Panc1 (cell line): ENCODE measurements at regions not wholly inside any gene's neighbourhood (a gene's known extent, or its start where the extent isn't known, plus 50 kb on each side); places are given as distances from the start of the nearest gene placed in this dataset.
A peak's percentile ranks its signal among the peaks of the same experiment; 100 is the strongest.

ENCODE experiments used
- ATAC-seq: fragments of 200-7000 bp; cut with Tn5 transposase; 2 replicates; pipeline ENCODE4 v1.9.1; 2020; ENCODE audit warnings: mild to moderate bottlenecking, moderate library complexity
- BruUV-seq: library from RNA; stranded (reverse); fragments of 400-500 nt; replicated peaks from 2 replicates; lab custom pipeline; 2021; lab: Mats Ljungman, UMichigan
- CTCF ChIA-PET: fragments of 300-600 bp; sonication (Branson Sonifier 250); formaldehyde crosslinking; loops from one replicate; lab custom pipeline; 2022; ENCODE audit warnings: antibody characterized with exemption; lab: Charles Lee
- POLR2A ChIA-PET: fragments of 300-600 bp; sonication (Branson Sonifier 250); formaldehyde crosslinking; loops from one replicate; lab custom pipeline; 2022; ENCODE audit warnings: antibody characterized with exemption; lab: Charles Lee
- DNase-seq: peaks from one replicate; pipeline ENCODE4 v3.0.0-alpha.2; 2010; ENCODE audit warnings: low read depth, low spot score
- H3K27ac ChIP-seq: 2 replicates; pipeline ENCODE4 v1.5.1; 2011; ENCODE audit warnings: mild to moderate bottlenecking, low read length, inconsistent platforms
- H3K27me3 ChIP-seq: fragments of 200-500 bp; sonication (Bioruptor generic); 2 replicates; pipeline ENCODE4 v1.6.0; 2014; ENCODE audit warnings: low read length, inconsistent platforms; ENCODE audit not compliant: control insufficient read depth, insufficient read depth
- H3K36me3 ChIP-seq: fragments of 200-500 bp; sonication (Bioruptor generic); 2 replicates; pipeline ENCODE4 v1.5.1; 2014; ENCODE audit warnings: inconsistent platforms, mild to moderate bottlenecking, low read length, moderate library complexity; ENCODE audit not compliant: control insufficient read depth, insufficient read depth
- H3K4me1 ChIP-seq: 2 replicates; pipeline ENCODE4 v1.5.1; 2011; ENCODE audit warnings: inconsistent platforms, mild to moderate bottlenecking, low read length, moderate library complexity; ENCODE audit not compliant: control insufficient read depth, insufficient read depth
- H3K4me3 ChIP-seq, 2 experiments: 2 replicates each; pipeline ENCODE4 v1.5.1; 2011 to 2012; ENCODE audit warnings: low read depth in 2 of 2, low read length in 2 of 2, mild to moderate bottlenecking in 2 of 2, inconsistent platforms in 1 of 2, moderate library complexity in 1 of 2
- H3K9me3 ChIP-seq: fragments of 200-500 bp; sonication (Bioruptor generic); 2 replicates; pipeline ENCODE4 v1.5.1; 2014; ENCODE audit warnings: low read depth, mild to moderate bottlenecking, inconsistent platforms, low read length, moderate library complexity; ENCODE audit not compliant: control insufficient read depth, insufficient read depth
- CTCF ChIP-seq: fragments of 450-650 bp; IDR thresholded peaks from 2 replicates; pipeline ENCODE4 v1.5.1; 2017; ENCODE audit warnings: mild to moderate bottlenecking
- POLR2AphosphoS5 ChIP-seq: IDR thresholded peaks from 2 replicates; pipeline ENCODE4 v1.6.1; 2012; ENCODE audit warnings: mild to moderate bottlenecking, low read depth, low read length, moderate library complexity
- REST ChIP-seq, 2 experiments: IDR thresholded peaks; 2 replicates each; pipeline ENCODE4 v1.6.1; 2011 to 2012; ENCODE audit warnings: low read depth in 2 of 2, control low read depth in 1 of 2, low read length in 1 of 2, mild to moderate bottlenecking in 1 of 2, moderate library complexity in 1 of 2; ENCODE audit not compliant: insufficient read depth in 1 of 2
- SIN3A ChIP-seq: IDR thresholded peaks from 2 replicates; pipeline ENCODE4 v1.6.1; 2012; ENCODE audit warnings: low read depth, mild to moderate bottlenecking, low read length, moderate library complexity, borderline replicate concordance; ENCODE audit not compliant: insufficient read depth
- TCF7L2 ChIP-seq: IDR thresholded peaks from 2 replicates; pipeline ENCODE4 v1.6.1; 2011; ENCODE audit warnings: mild to moderate bottlenecking, low read depth, low read length, inconsistent platforms
- in situ Hi-C: cut with HindIII; loops from 2 replicates; pipeline ENCODE4 v1.10.0; 2016; ENCODE audit warnings: low sequenced_read_pairs, low pct_unique_long_range_greater_than_20kb
- intact Hi-C: fragments of 100-400 bp; cut with micrococcal nuclease; formaldehyde crosslinking; loops from one replicate; pipeline ENCODE4 v1.10.0; 2022; ENCODE audit not compliant: unreplicated experiment

GRCh38 chr3:150292891-150293290, 115.2 kb upstream of the TSC22D2 start:
- POLR2A ChIA-PET, result interaction anchor here (0.7 kb wide), 1 partner anchor 104 kb away, joined by 3 read pairs; no protein-coding TSS in a partner anchor
- intact Hi-C loops, result no loop called here

GRCh38 chr3:150291515-150291914, 116.6 kb upstream of the TSC22D2 start:
- ATAC-seq, result no peak
- ChIA-PET POLR2A (interaction anchor here (0.6 kb wide), 1 partner anchor 47 kb away, joined by 4 read pairs; no protein-coding TSS in a partner anchor), CTCF (no interaction called here)
- Histone ChIP-seq H3K4me3 (no peak overlapping the region), H3K4me1 (no peaks in the 10 kb centered on the region), H3K9me3 (peaks cover 6% of the 10 kb centered on the region; the same call in 1 of the 2 replicates), H3K36me3 (no peaks in the 10 kb centered on the region), H3K27ac (no peak overlapping the region), H3K27me3 (no peaks in the 10 kb centered on the region)
- no TSS peak for BruUV-seq
- TF ChIP-seq REST (IDR thresholded peaks at IDR 0.05; ENCODE audit: insufficient read depth in 1 of 2, low read depth in 2 of 2, low read length in 1 of 2), result no peak
- in situ Hi-C loops (no loop called here), intact Hi-C loops (no loop called here)
- no peak for DNase-seq

More at GRCh38 chr3:150292891-150293290, 115.2 kb upstream of the TSC22D2 start:
- H3K4me1 ChIP-seq, result no peaks in the 10 kb centered on the region
- in situ Hi-C loops, result no loop called here
- H3K27me3 ChIP-seq, result no peaks in the 10 kb centered on the region
- BruUV-seq, result no TSS peak
- CTCF ChIA-PET, result interaction anchor here (1.3 kb wide), 1 partner anchor 114 kb away, joined by 3 read pairs; no protein-coding TSS in a partner anchor
- H3K27ac ChIP-seq, result peak overlapping the region; percentile 58; the same call in 1 of the 2 replicates
- DNase-seq (no peak), ATAC-seq (no peak)
- H3K4me3 ChIP-seq, result no peak overlapping the region
- H3K36me3 ChIP-seq, result no peaks in the 10 kb centered on the region
- TF ChIP-seq TCF7L2 (no peak), CTCF (no peak), POLR2AphosphoS5 (no peak), REST (IDR thresholded peaks at IDR 0.05; ENCODE audit: insufficient read depth in 1 of 2, low read depth in 2 of 2, low read length in 1 of 2) (no peak), SIN3A (no peak)
- peaks cover 6% of the 10 kb centered on the region; the same call in 1 of the 2 replicates for H3K9me3 ChIP-seq
